ENCODE measurements at regions not wholly inside any gene's neighbourhood (a gene's known extent, or its start where the extent isn't known, plus 50 kb on each side); places are given as distances from the start of the nearest gene placed in this dataset.

DNA sequence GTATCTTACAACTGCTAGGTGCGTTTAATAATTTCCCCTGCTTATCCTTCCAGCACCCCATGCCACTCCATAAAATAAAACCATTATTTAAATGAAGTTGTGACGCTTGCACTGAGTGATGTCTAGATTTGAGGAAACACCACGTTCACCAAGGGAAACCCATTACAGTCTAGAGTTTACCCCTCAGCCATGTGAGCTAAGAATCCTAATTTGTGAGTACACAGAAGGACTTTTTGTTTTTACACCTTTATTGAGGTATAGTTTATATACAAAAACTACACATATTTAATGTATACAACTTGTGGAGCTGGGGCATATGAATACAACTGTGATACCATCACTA is 326.8 kb downstream of the RAPGEF2 start:
- TF ChIP-seq, protein P1, sequence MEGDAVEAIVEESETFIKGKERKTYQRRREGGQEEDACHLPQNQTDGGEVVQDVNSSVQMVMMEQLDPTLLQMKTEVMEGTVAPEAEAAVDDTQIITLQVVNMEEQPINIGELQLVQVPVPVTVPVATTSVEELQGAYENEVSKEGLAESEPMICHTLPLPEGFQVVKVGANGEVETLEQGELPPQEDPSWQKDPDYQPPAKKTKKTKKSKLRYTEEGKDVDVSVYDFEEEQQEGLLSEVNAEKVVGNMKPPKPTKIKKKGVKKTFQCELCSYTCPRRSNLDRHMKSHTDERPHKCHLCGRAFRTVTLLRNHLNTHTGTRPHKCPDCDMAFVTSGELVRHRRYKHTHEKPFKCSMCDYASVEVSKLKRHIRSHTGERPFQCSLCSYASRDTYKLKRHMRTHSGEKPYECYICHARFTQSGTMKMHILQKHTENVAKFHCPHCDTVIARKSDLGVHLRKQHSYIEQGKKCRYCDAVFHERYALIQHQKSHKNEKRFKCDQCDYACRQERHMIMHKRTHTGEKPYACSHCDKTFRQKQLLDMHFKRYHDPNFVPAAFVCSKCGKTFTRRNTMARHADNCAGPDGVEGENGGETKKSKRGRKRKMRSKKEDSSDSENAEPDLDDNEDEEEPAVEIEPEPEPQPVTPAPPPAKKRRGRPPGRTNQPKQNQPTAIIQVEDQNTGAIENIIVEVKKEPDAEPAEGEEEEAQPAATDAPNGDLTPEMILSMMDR (IDR thresholded peaks at IDR 0.05) = no peak
- no peak for TF ChIP-seq ZFX (IDR thresholded peaks at IDR 0.05; ENCODE audit: borderline replicate concordance)

All from 22Rv1 (cell line).